ENCODE measurements at regions not wholly inside any gene's neighbourhood (a gene's known extent, or its start where the extent isn't known, plus 50 kb on each side); places are given as distances from the start of the nearest gene placed in this dataset.

- WGBS (ENCODE audit: insufficient coverage, low lambda C conversion rate) = 80% methylated on average over 1 of the region's 3 CpGs
- H3K27ac ChIP-seq (ENCODE audit: low read length) = no peak overlapping the region
- DNase-seq = no peak
Measured at GRCh38 chr3:72219752-72220151, 434.8 kb upstream of the PROK2 start.

GRCh38 chr3:72217570-72217969 is 432.6 kb upstream of the PROK2 start:
- WGBS (ENCODE audit: insufficient coverage, low lambda C conversion rate) = no CpG with 5 or more reads among the region's 7 CpGs
- Histone ChIP-seq H3K4me3 (ENCODE audit: low read length) (no peak overlapping the region), H3K27ac (ENCODE audit: low read length) (no peak overlapping the region), H3K9me3 (ENCODE audit: control insufficient read depth, low read depth, low read length) (peaks cover 3% of the 10 kb centered on the region), H3K4me1 (ENCODE audit: control insufficient read depth, insufficient read depth, low read length) (no peaks in the 10 kb centered on the region), H3K27me3 (ENCODE audit: control insufficient read depth, insufficient read depth, low read length) (no peaks in the 10 kb centered on the region), H3K36me3 (ENCODE audit: control insufficient read depth, insufficient read depth, low read length) (no peaks in the 10 kb centered on the region)
- no peak for DNase-seq

More at GRCh38 chr3:72219752-72220151, 434.8 kb upstream of the PROK2 start:
- peaks cover 7% of the 10 kb centered on the region for H3K9me3 ChIP-seq (ENCODE audit: control insufficient read depth, low read depth, low read length)
- H3K36me3 ChIP-seq (ENCODE audit: control insufficient read depth, insufficient read depth, low read length) = no peaks in the 10 kb centered on the region
- H3K4me1 ChIP-seq (ENCODE audit: control insufficient read depth, insufficient read depth, low read length) = no peaks in the 10 kb centered on the region
- H3K4me3 ChIP-seq (ENCODE audit: low read length) = no peak overlapping the region
- no peaks in the 10 kb centered on the region for H3K27me3 ChIP-seq (ENCODE audit: control insufficient read depth, insufficient read depth, low read length)

DNA sequence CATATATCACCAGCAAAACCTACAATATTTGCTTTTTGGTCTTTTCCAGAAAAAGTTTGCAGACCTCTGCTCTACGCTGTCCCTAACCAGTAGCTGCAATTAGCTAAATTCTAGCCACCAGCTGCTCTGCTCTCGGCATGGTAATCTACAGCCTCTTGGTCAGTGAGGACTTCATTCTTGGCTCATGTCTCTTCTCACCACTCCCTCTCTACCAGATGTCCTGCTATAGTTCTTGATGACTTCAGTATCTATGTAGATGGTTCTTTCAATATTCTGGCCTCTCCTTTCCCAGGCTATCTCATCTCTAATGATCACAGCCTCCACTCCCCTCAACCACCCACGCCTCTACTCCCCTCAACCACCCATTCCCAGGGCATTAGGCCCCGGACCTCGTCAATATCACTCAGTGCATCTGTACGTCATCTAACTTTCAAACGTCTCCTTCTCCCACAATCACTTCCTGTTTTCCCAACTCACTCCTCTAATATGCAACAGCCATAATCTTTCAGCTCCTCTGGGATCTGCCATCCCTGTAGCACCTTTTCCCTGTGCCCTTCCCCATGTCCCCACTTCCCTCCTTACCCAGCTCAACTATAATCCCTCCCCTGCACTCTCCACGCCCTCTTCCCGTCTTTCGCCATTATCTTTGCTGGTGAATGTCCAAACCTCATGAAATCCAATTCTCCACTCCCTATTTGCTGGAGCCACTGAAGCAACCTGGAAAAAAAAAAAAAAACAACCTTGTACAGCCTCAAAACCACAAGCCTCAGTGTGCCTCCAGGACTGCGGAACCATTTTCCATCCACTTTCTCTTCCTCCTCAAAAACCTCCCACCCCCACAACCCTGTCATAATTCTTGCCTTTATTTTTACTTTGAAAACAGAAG is 429.4 kb upstream of the PROK2 start:
- H3K27me3 ChIP-seq (ENCODE audit: control insufficient read depth, insufficient read depth, low read length) = no peaks in the 10 kb centered on the region
- no peaks in the 10 kb centered on the region for H3K4me1 ChIP-seq (ENCODE audit: control insufficient read depth, insufficient read depth, low read length)
- no peaks in the 10 kb centered on the region for H3K36me3 ChIP-seq (ENCODE audit: control insufficient read depth, insufficient read depth, low read length)
- no peak overlapping the region for H3K27ac ChIP-seq (ENCODE audit: low read length)
- peaks cover 3% of the 10 kb centered on the region for H3K9me3 ChIP-seq (ENCODE audit: control insufficient read depth, low read depth, low read length)
- no peak overlapping the region for H3K4me3 ChIP-seq (ENCODE audit: low read length)
- DNase-seq = no peak
- 93% methylated on average over 5 of the region's 11 CpGs for WGBS (ENCODE audit: insufficient coverage, low lambda C conversion rate)

DNA sequence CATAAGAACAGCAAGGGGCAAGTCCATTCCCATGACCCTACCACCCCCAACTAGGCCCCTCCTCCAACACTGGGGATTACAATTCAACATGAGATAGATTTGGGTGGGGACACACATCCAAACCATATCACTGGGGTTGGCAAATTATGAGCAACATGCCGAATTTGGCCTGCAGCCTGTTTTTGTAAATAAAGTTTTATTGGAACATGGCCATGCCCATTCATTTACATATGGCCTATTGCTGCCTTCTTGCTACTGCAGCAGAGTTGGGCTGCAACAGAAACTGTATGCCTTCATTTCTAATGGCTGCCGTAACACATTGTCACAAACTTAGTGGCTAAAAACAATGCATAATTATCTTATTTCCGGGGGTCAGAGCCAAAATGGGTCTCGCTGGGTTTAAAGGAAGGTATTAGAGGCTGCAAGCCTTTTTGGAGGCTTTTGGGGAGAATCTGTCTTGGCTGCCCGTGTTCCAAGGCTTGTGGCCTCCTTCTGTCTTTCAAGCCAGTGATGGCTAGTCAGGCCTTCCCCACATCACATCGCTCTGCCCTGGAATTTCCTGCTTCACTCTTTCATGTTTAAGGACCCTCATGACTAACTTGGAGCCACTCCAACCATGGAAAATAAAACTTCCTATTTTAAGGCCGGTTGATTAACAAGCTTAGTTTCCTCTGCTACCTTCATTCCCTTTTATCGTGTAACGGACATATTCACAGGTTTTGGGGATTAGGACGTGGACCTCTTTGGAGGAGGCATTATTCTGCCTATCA is 428.5 kb upstream of the PROK2 start:
- Histone ChIP-seq H3K36me3 (ENCODE audit: control insufficient read depth, insufficient read depth, low read length) (no peaks in the 10 kb centered on the region), H3K27me3 (ENCODE audit: control insufficient read depth, insufficient read depth, low read length) (no peaks in the 10 kb centered on the region), H3K27ac (ENCODE audit: low read length) (no peak overlapping the region), H3K9me3 (ENCODE audit: control insufficient read depth, low read depth, low read length) (peaks cover 3% of the 10 kb centered on the region), H3K4me3 (ENCODE audit: low read length) (no peak overlapping the region), H3K4me1 (ENCODE audit: control insufficient read depth, insufficient read depth, low read length) (no peaks in the 10 kb centered on the region)
- no CpG with 5 or more reads among the region's 10 CpGs for WGBS (ENCODE audit: insufficient coverage, low lambda C conversion rate)
- no peak for DNase-seq

DNA sequence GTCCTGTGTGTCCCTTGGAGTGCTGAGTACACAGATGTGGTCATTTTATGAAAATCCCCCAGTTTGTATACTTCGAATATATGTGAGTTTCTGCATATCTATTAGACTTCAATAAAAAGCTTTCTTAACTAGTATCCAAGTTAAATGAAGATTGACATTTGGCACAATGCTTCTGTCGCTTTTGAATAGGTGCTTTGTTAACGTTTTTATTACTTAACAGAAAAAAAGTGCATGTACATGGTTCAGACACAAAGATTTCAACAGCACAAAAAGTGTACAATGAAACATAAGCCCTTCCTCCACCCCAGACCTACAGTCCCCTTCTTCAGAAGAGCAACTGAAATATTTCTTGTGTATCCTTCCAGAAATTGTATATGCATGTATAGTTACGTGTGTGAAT is 427.4 kb upstream of the PROK2 start:
- H3K36me3 ChIP-seq (ENCODE audit: control insufficient read depth, insufficient read depth, low read length) = no peaks in the 10 kb centered on the region
- H3K27me3 ChIP-seq (ENCODE audit: control insufficient read depth, insufficient read depth, low read length) = no peaks in the 10 kb centered on the region
- no peak overlapping the region for H3K27ac ChIP-seq (ENCODE audit: low read length)
- WGBS (ENCODE audit: insufficient coverage, low lambda C conversion rate) = no CpG with 5 or more reads among the region's 4 CpGs
- DNase-seq = no peak
- no peak overlapping the region for H3K4me3 ChIP-seq (ENCODE audit: low read length)
- no peaks in the 10 kb centered on the region for H3K4me1 ChIP-seq (ENCODE audit: control insufficient read depth, insufficient read depth, low read length)
- H3K9me3 ChIP-seq (ENCODE audit: control insufficient read depth, low read depth, low read length) = no peaks in the 10 kb centered on the region

- no peak for DNase-seq
- Histone ChIP-seq H3K36me3 (ENCODE audit: control insufficient read depth, insufficient read depth, low read length) (no peaks in the 10 kb centered on the region), H3K27me3 (ENCODE audit: control insufficient read depth, insufficient read depth, low read length) (no peaks in the 10 kb centered on the region), H3K27ac (ENCODE audit: low read length) (no peak overlapping the region), H3K4me3 (ENCODE audit: low read length) (no peak overlapping the region), H3K4me1 (ENCODE audit: control insufficient read depth, insufficient read depth, low read length) (no peaks in the 10 kb centered on the region), H3K9me3 (ENCODE audit: control insufficient read depth, low read depth, low read length) (no peaks in the 10 kb centered on the region)
- 94% methylated on average over 3 of the region's 8 CpGs for WGBS (ENCODE audit: insufficient coverage, low lambda C conversion rate)
Measured at GRCh38 chr3:72210261-72210660, 425.3 kb upstream of the PROK2 start.

DNA sequence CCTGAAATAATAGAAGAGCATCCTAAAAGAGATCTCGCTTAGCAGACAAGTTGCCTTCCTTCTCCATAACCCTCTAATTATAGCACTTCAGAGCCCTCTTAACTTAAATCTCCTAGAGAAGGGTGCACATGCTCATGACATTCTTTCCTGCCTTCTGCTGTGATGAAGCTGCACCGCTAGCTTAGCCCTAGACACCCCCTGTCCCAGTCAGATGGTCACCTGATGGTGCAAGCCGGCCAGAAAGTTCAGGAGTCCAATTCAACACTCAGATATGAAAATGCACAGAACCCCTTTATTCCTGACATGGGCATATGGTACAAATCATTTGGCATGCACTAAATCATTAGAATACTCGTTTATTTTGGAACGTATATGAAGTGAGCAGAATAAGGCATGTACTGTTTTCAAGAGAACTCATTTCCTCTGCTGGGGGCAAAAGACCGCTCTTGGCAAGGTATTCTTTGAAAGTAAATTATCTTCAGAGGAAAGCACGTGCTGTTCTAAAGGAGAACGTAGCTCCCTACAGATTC is 420.4 kb upstream of the PROK2 start:
- DNase-seq = no peak
- Histone ChIP-seq H3K27ac (ENCODE audit: low read length) (no peak overlapping the region), H3K4me3 (ENCODE audit: low read length) (no peak overlapping the region), H3K27me3 (ENCODE audit: control insufficient read depth, insufficient read depth, low read length) (no peaks in the 10 kb centered on the region), H3K9me3 (ENCODE audit: control insufficient read depth, low read depth, low read length) (no peaks in the 10 kb centered on the region), H3K4me1 (ENCODE audit: control insufficient read depth, insufficient read depth, low read length) (no peaks in the 10 kb centered on the region), H3K36me3 (ENCODE audit: control insufficient read depth, insufficient read depth, low read length) (no peaks in the 10 kb centered on the region)
- no CpG with 5 or more reads among the region's 8 CpGs for WGBS (ENCODE audit: insufficient coverage, low lambda C conversion rate)

GRCh38 chr3:72204452-72204851 is 419.5 kb upstream of the PROK2 start:
- no CpG with 5 or more reads among the region's 7 CpGs for WGBS (ENCODE audit: insufficient coverage, low lambda C conversion rate)
- no peak for DNase-seq
- H3K27ac ChIP-seq (ENCODE audit: low read length) = no peak overlapping the region
- H3K36me3 ChIP-seq (ENCODE audit: control insufficient read depth, insufficient read depth, low read length) = no peaks in the 10 kb centered on the region
- no peaks in the 10 kb centered on the region for H3K27me3 ChIP-seq (ENCODE audit: control insufficient read depth, insufficient read depth, low read length)
- H3K4me1 ChIP-seq (ENCODE audit: control insufficient read depth, insufficient read depth, low read length) = no peaks in the 10 kb centered on the region
- no peaks in the 10 kb centered on the region for H3K9me3 ChIP-seq (ENCODE audit: control insufficient read depth, low read depth, low read length)
- H3K4me3 ChIP-seq (ENCODE audit: low read length) = no peak overlapping the region

- WGBS (ENCODE audit: insufficient coverage, low lambda C conversion rate) = no CpG with 5 or more reads among the region's 8 CpGs
- H3K36me3 ChIP-seq (ENCODE audit: control insufficient read depth, insufficient read depth, low read length) = no peaks in the 10 kb centered on the region
- H3K9me3 ChIP-seq (ENCODE audit: control insufficient read depth, low read depth, low read length) = no peaks in the 10 kb centered on the region
- H3K27me3 ChIP-seq (ENCODE audit: control insufficient read depth, insufficient read depth, low read length) = no peaks in the 10 kb centered on the region
- no peak for DNase-seq
- H3K4me3 ChIP-seq (ENCODE audit: low read length) = no peak overlapping the region
- H3K27ac ChIP-seq (ENCODE audit: low read length) = no peak overlapping the region
- no peaks in the 10 kb centered on the region for H3K4me1 ChIP-seq (ENCODE audit: control insufficient read depth, insufficient read depth, low read length)
Measured at GRCh38 chr3:72203613-72204349, 418.8 kb upstream of the PROK2 start.

DNA sequence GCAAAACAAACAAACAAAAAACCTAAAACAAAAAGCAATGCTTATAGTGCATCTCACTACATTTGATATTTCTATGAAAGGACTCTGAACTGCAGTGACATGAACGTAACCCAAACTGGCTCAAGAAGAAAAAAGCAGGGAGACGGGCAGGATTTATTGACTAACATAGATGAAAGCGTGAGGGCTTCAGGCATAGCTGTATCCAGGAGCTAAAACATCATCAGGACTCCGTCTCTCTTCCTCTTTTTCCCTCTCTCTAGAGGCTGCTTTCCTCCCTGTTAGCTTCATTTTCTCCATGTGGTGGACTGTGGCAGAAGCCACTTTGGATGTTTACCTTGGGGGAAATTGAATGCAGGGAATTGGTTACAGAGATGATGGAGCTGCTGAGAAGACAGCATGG is 418.2 kb upstream of the PROK2 start:
- no CpG with 5 or more reads among the region's 4 CpGs for WGBS (ENCODE audit: insufficient coverage, low lambda C conversion rate)
- no peak overlapping the region for H3K4me3 ChIP-seq (ENCODE audit: low read length)
- H3K36me3 ChIP-seq (ENCODE audit: control insufficient read depth, insufficient read depth, low read length) = no peaks in the 10 kb centered on the region
- H3K9me3 ChIP-seq (ENCODE audit: control insufficient read depth, low read depth, low read length) = no peaks in the 10 kb centered on the region
- DNase-seq = no peak
- H3K27ac ChIP-seq (ENCODE audit: low read length) = no peak overlapping the region
- no peaks in the 10 kb centered on the region for H3K27me3 ChIP-seq (ENCODE audit: control insufficient read depth, insufficient read depth, low read length)
- no peaks in the 10 kb centered on the region for H3K4me1 ChIP-seq (ENCODE audit: control insufficient read depth, insufficient read depth, low read length)
